Hepatocyte (in vitro differentiated cells): ENCODE measurements at regions not wholly inside any gene's neighbourhood (a gene's known extent, or its start where the extent isn't known, plus 50 kb on each side); places are given as distances from the start of the nearest gene placed in this dataset.

ENCODE experiments used
- EZH2 ChIP-seq: fragments of 200-600 bp; sonication (generic); IDR thresholded peaks from 2 replicates; pipeline ENCODE4 v1.6.1; 2016; ENCODE audit warnings: antibody characterized with exemption, mild to moderate bottlenecking, borderline replicate concordance
- TF ChIP-seq, protein P1 (sequence below): fragments of 200-600 bp; sonication (generic); IDR thresholded peaks from 2 replicates; pipeline ENCODE4 v1.5.1; 2016; ENCODE audit warnings: antibody characterized with exemption, mild to moderate bottlenecking; ENCODE audit not compliant: poor library complexity

DNA sequence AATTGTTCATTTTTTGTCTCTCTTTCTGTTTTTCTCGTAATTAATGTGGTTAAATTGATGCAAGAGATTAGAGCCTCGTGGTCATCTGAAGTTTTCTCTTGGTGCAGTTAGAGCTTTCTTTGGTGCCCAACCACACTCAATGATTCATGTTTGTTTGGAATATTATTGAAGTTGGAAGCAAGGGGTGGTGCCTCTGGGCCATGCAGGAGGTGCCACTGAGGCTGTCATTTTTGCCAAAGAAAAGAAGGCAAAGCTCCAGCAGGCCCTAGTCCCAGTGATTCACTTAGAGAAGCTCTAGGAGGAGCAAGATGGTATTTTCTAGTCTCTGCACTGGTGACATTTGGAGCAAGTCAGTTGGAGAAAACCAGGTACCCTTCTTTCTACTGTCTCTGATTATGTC is 144.5 kb upstream of the RALGAPA2 start:
- TF ChIP-seq, protein P1, sequence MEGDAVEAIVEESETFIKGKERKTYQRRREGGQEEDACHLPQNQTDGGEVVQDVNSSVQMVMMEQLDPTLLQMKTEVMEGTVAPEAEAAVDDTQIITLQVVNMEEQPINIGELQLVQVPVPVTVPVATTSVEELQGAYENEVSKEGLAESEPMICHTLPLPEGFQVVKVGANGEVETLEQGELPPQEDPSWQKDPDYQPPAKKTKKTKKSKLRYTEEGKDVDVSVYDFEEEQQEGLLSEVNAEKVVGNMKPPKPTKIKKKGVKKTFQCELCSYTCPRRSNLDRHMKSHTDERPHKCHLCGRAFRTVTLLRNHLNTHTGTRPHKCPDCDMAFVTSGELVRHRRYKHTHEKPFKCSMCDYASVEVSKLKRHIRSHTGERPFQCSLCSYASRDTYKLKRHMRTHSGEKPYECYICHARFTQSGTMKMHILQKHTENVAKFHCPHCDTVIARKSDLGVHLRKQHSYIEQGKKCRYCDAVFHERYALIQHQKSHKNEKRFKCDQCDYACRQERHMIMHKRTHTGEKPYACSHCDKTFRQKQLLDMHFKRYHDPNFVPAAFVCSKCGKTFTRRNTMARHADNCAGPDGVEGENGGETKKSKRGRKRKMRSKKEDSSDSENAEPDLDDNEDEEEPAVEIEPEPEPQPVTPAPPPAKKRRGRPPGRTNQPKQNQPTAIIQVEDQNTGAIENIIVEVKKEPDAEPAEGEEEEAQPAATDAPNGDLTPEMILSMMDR: no peak
- no peak for TF ChIP-seq EZH2
